ENCODE measurements at regions not wholly inside any gene's neighbourhood (a gene's known extent, or its start where the extent isn't known, plus 50 kb on each side); places are given as distances from the start of the nearest gene placed in this dataset.

- Histone ChIP-seq H3K27ac (no peak overlapping the region), H3K36me3 (ENCODE audit: insufficient read depth, low read length) (no peaks in the 10 kb centered on the region), H3K9me3 (ENCODE audit: low read depth, low read length) (no peaks in the 10 kb centered on the region), H3K4me3 (no peak overlapping the region), H3K9ac (ENCODE audit: insufficient read length) (no peak overlapping the region)
- no peak for DNase-seq (ENCODE audit: low read depth, low spot score)
- no peak for TF ChIP-seq EZH2 (IDR thresholded peaks at IDR 0.05)
- TF ChIP-seq FOXP2 (optimal IDR thresholded peaks at IDR 0.05; ENCODE audit: control extremely low read depth, extremely low read length, insufficient read depth), result no peak
- TF ChIP-seq POLR2AphosphoS5 (IDR thresholded peaks at IDR 0.05; ENCODE audit: borderline replicate concordance, low read depth, low read length), result no peak
Observed at GRCh38 chr13:76620036-76620435, 266.2 kb downstream of the KCTD12 start.

GRCh38 chr13:76619631-76620030 lies 266.6 kb downstream of the KCTD12 start:
- no peak for TF ChIP-seq POLR2AphosphoS5 (IDR thresholded peaks at IDR 0.05; ENCODE audit: borderline replicate concordance, low read depth, low read length)
- TF ChIP-seq FOXP2 (optimal IDR thresholded peaks at IDR 0.05; ENCODE audit: control extremely low read depth, extremely low read length, insufficient read depth), result no peak
- no peak for TF ChIP-seq EZH2 (IDR thresholded peaks at IDR 0.05)
- no peak overlapping the region for H3K27ac ChIP-seq
- H3K4me3 ChIP-seq, result no peak overlapping the region
- H3K9me3 ChIP-seq (ENCODE audit: low read depth, low read length), result no peaks in the 10 kb centered on the region
- H3K9ac ChIP-seq (ENCODE audit: insufficient read length), result no peak overlapping the region
- no peaks in the 10 kb centered on the region for H3K36me3 ChIP-seq (ENCODE audit: insufficient read depth, low read length)
- DNase-seq (ENCODE audit: low read depth, low spot score), result no peak

GRCh38 chr13:76610819-76611415 lies 275.3 kb downstream of the KCTD12 start:
- Histone ChIP-seq H3K9ac (ENCODE audit: insufficient read length) (no peak overlapping the region), H3K4me3 (no peak overlapping the region), H3K27ac (no peak overlapping the region), H3K36me3 (ENCODE audit: insufficient read depth, low read length) (no peaks in the 10 kb centered on the region), H3K9me3 (ENCODE audit: low read depth, low read length) (no peaks in the 10 kb centered on the region)
- TF ChIP-seq EZH2 (IDR thresholded peaks at IDR 0.05) (no peak), POLR2AphosphoS5 (IDR thresholded peaks at IDR 0.05; ENCODE audit: borderline replicate concordance, low read depth, low read length) (no peak)
- no peak for DNase-seq (ENCODE audit: low read depth, low spot score)

GRCh38 chr13:76609643-76610042 lies 276.6 kb downstream of the KCTD12 start:
- H3K9me3 ChIP-seq (ENCODE audit: low read depth, low read length), result no peaks in the 10 kb centered on the region
- no peak overlapping the region for H3K9ac ChIP-seq (ENCODE audit: insufficient read length)
- H3K27ac ChIP-seq, result no peak overlapping the region
- H3K36me3 ChIP-seq (ENCODE audit: insufficient read depth, low read length), result no peaks in the 10 kb centered on the region
- DNase-seq (ENCODE audit: low read depth, low spot score), result no peak
- no peak for TF ChIP-seq FOXP2 (optimal IDR thresholded peaks at IDR 0.05; ENCODE audit: control extremely low read depth, extremely low read length, insufficient read depth)
- no peak overlapping the region for H3K4me3 ChIP-seq

GRCh38 chr13:76607866-76608265 lies 278.3 kb downstream of the KCTD12 start:
- Histone ChIP-seq H3K9ac (ENCODE audit: insufficient read length) (no peak overlapping the region), H3K27ac (no peak overlapping the region), H3K4me3 (no peak overlapping the region), H3K9me3 (ENCODE audit: low read depth, low read length) (no peaks in the 10 kb centered on the region), H3K36me3 (ENCODE audit: insufficient read depth, low read length) (no peaks in the 10 kb centered on the region)
- DNase-seq (ENCODE audit: low read depth, low spot score), result no peak
- no peak for TF ChIP-seq EZH2 (IDR thresholded peaks at IDR 0.05)
- TF ChIP-seq FOXP2 (optimal IDR thresholded peaks at IDR 0.05; ENCODE audit: control extremely low read depth, extremely low read length, insufficient read depth), result no peak
- no peak for TF ChIP-seq POLR2AphosphoS5 (IDR thresholded peaks at IDR 0.05; ENCODE audit: borderline replicate concordance, low read depth, low read length)

- TF ChIP-seq FOXP2 (optimal IDR thresholded peaks at IDR 0.05; ENCODE audit: control extremely low read depth, extremely low read length, insufficient read depth), result no peak
- no peak for TF ChIP-seq POLR2AphosphoS5 (IDR thresholded peaks at IDR 0.05; ENCODE audit: borderline replicate concordance, low read depth, low read length)
- no peak for TF ChIP-seq EZH2 (IDR thresholded peaks at IDR 0.05)
- no peaks in the 10 kb centered on the region for H3K9me3 ChIP-seq (ENCODE audit: low read depth, low read length)
- H3K4me3 ChIP-seq, result no peak overlapping the region
- no peak for DNase-seq (ENCODE audit: low read depth, low spot score)
- no peak overlapping the region for H3K27ac ChIP-seq
- H3K36me3 ChIP-seq (ENCODE audit: insufficient read depth, low read length), result no peaks in the 10 kb centered on the region
- H3K9ac ChIP-seq (ENCODE audit: insufficient read length), result no peak overlapping the region
Observed at GRCh38 chr13:76600081-76600480, 286.1 kb downstream of the KCTD12 start.

- TF ChIP-seq FOXP2 (optimal IDR thresholded peaks at IDR 0.05; ENCODE audit: control extremely low read depth, extremely low read length, insufficient read depth) (no peak), POLR2AphosphoS5 (IDR thresholded peaks at IDR 0.05; ENCODE audit: borderline replicate concordance, low read depth, low read length) (no peak), EZH2 (IDR thresholded peaks at IDR 0.05) (no peak)
- Histone ChIP-seq H3K27ac (no peak overlapping the region), H3K9ac (ENCODE audit: insufficient read length) (no peak overlapping the region), H3K4me3 (no peak overlapping the region), H3K36me3 (ENCODE audit: insufficient read depth, low read length) (no peaks in the 10 kb centered on the region), H3K9me3 (ENCODE audit: low read depth, low read length) (no peaks in the 10 kb centered on the region)
- no peak for DNase-seq (ENCODE audit: low read depth, low spot score)
Observed at GRCh38 chr13:76597868-76598267, 288.3 kb downstream of the KCTD12 start.

- Histone ChIP-seq H3K9ac (ENCODE audit: insufficient read length) (no peak overlapping the region), H3K27ac (no peak overlapping the region), H3K36me3 (ENCODE audit: insufficient read depth, low read length) (no peaks in the 10 kb centered on the region), H3K9me3 (ENCODE audit: low read depth, low read length) (no peaks in the 10 kb centered on the region), H3K4me3 (no peak overlapping the region)
- TF ChIP-seq EZH2 (IDR thresholded peaks at IDR 0.05) (no peak), POLR2AphosphoS5 (IDR thresholded peaks at IDR 0.05; ENCODE audit: borderline replicate concordance, low read depth, low read length) (no peak), FOXP2 (optimal IDR thresholded peaks at IDR 0.05; ENCODE audit: control extremely low read depth, extremely low read length, insufficient read depth) (no peak)
- no peak for DNase-seq (ENCODE audit: low read depth, low spot score)
Observed at GRCh38 chr13:76596216-76596615, 290.0 kb downstream of the KCTD12 start.

GRCh38 chr13:76594435-76594834 lies 291.8 kb downstream of the KCTD12 start:
- Histone ChIP-seq H3K9me3 (ENCODE audit: low read depth, low read length) (no peaks in the 10 kb centered on the region), H3K9ac (ENCODE audit: insufficient read length) (no peak overlapping the region), H3K36me3 (ENCODE audit: insufficient read depth, low read length) (no peaks in the 10 kb centered on the region), H3K4me3 (no peak overlapping the region), H3K27ac (no peak overlapping the region)
- TF ChIP-seq POLR2AphosphoS5 (IDR thresholded peaks at IDR 0.05; ENCODE audit: borderline replicate concordance, low read depth, low read length) (no peak), EZH2 (IDR thresholded peaks at IDR 0.05) (no peak), FOXP2 (optimal IDR thresholded peaks at IDR 0.05; ENCODE audit: control extremely low read depth, extremely low read length, insufficient read depth) (no peak)
- DNase-seq (ENCODE audit: low read depth, low spot score), result no peak
